GM18520 (cell line): ENCODE measurements at regions not wholly inside any gene's neighbourhood (a gene's known extent, or its start where the extent isn't known, plus 50 kb on each side); places are given as distances from the start of the nearest gene placed in this dataset.
A peak's percentile ranks its signal among the peaks of the same experiment; 100 is the strongest.

Experiments
- ATAC-seq: cut with Tn5 transposase; IDR thresholded peaks from one replicate; pipeline ENCODE4 v1.9.1; 2021; ENCODE audit not compliant: unreplicated experiment

DNA sequence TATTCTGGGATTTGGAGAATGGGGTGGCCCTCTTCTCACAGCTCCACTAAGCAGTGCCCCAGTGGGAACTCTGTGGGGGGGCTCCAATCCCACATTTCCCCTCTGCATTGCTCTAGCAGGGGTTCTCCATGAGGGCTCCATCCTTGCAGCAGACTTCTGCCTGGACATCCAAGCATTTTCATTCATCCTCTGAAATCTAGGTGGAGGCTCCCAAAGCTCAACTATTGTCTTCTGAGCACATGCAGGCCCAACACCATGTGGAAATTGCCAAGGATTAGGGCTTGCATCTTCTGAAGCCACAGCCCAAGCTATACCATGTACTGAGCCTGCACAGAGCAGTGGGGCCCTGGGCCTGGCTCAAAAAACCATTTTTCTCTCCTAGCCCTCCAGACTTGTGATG, 162.4 kb upstream of the CWC22 start:
- ATAC-seq: no peak

GRCh38 chr2:180161415-180161814, 154.3 kb upstream of the CWC22 start:
- no peak for ATAC-seq

GRCh38 chr2:180159921-180160320, 152.8 kb upstream of the CWC22 start:
- no peak for ATAC-seq

DNA sequence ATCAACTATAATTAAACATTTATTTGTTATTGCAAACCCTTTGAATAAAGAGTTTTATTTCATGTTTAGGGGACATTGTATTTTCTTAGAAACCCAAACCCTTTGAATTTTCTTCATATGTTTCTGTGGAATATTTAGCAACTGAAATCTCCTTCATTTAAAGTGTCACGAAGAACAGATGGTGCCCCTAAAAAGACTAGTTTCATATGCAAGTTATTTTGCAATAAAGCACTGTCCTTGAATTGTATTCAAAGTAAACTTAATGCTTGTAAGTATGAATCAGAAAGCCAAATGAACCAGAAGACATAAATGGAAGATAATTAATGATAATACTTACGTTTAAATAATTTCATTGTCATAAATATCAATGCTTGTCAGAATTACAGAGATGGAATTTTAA, 151.9 kb upstream of the CWC22 start:
- ATAC-seq: no peak

DNA sequence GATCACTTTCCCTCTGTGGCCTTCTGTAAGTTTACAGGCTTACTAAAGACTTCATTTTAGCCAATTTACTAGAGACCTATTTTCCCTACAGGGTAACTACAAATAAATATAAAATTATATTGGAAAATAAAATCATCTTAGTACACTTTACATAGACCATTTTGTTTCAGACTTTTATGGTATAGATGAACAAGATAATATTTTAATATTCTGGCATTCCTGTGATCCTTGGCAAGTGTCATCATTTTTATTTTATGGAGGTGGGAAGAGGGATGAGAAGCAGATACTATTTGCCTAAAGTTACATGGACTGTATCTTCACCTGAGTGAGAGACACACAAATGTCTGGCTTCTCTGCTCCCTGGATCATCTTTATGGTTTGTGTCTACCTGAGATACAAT, 149.6 kb upstream of the CWC22 start:
- no peak for ATAC-seq

DNA sequence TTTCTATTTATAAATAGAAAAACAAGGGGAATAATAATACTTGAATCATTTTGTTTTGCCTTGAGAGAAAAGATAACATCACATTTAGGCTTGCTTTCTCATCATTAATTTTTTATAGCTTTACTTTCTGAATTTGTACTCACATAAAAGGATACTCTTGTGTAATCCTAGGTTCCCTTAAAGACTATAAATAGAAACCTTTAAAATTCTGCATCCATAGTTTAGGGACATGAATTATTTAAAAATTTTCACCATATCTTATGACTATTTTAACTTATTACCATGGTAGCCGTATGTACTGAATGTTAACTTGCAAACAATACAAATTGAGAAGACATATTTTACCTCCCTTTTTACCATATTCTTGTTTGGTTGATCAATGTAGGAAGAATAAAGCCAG, 143.5 kb upstream of the CWC22 start:
- no peak for ATAC-seq

DNA sequence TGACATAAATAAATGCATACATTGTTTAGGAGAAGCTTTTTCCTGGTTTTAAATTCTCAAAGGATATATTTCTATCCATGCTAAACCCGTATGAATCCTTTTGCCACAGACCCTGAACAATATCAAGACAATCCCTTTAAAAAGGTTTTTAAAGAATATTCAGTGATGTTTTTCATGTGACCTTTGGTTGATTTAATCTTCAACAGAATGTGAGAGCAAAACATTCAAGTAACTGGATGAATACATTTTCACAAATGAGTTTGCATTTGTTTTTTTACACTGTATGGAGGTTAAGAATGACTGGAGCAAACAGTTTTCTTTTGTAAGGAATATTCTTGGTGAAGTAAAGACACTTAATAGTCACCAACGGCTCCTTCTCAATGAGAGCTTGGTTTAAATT, 139.4 kb upstream of the CWC22 start:
- no peak for ATAC-seq

DNA sequence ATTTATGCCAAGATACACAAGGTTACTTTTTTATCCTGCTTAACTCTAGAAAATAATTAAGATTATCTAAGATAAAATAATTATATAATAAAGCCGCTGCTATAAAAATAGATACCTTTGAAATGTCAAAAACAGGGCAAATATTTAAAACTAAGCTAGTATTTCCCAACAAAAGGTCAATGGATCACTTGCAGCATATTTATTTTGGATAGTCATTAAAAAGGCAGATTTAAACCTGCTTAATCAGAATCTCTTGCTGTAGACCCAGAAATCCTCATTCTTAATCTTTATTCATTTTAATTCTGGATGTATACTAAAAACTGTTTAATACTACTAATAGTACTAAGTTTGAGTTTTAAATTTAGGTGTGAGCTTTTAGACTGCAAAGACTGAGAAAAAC, 139.0 kb upstream of the CWC22 start:
- no peak for ATAC-seq

GRCh38 chr2:180145163-180145562, 138.1 kb upstream of the CWC22 start:
- no peak for ATAC-seq

DNA sequence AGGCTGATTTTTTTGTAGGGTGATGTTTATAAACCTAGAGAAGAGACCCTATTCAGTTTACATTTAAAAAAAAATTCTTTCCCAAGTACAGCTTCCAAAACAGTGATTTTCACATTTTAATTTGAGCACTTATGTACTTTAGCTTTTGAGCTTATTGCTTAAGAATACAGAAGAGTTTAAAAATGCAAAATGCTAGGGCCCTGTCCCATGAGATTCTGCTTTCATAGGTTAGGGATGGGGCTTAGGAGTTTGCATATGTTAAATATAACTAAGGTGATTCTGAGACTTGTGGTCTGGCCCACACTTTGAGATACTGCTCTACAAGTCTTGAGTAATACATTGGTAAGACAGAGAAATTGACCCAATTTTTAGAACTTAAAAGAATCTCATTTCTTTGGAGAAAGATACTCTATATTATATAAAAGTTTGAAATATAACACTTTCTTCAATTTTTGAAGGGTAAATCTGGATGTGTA, 137.3 kb upstream of the CWC22 start:
- ATAC-seq: no peak

- no peak for ATAC-seq
Observed at GRCh38 chr2:180143633-180144337, 136.7 kb upstream of the CWC22 start.

- no peak for ATAC-seq
Observed at GRCh38 chr2:180141600-180141999, 134.5 kb upstream of the CWC22 start.

DNA sequence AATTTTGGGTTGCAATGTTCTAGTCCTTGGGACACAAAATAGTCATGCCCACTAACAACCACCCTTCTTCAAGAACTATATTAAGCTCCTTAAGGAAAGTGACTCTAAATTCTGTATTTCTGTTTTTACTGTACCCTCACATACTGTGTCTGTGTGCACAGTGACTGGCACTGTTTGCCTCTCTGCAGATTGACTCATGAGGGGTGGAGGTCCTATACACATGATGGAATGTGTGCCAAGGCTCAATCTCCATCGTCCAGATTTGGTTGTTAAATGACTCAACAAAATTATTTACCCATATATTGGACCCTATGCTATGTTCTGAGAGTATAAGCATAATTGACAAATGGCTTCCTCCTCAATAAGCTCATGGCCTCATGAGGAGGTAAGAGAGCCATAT, 126.6 kb upstream of the CWC22 start:
- ATAC-seq: no peak

- ATAC-seq: no peak
Observed at GRCh38 chr2:180130403-180130802, 123.3 kb upstream of the CWC22 start.

DNA sequence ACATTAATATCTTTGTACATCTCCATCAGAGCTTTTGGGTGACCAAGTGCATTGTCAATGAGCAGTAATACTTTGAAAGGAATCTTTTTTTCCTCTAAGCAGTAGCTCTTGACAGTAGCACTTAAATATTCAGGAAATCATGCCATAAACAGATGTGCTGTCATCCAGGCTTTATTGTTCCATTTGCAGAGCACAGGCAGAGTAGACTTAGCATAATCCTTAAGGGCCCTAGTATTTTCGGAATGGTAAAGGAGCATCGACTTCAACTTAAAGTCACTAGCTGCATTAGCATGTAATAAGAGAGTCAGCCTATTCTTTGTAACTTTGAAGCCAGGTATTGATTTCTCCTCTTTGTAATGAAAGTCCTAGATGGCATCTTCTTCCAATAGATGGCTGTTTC, 121.8 kb upstream of the CWC22 start:
- no peak for ATAC-seq

DNA sequence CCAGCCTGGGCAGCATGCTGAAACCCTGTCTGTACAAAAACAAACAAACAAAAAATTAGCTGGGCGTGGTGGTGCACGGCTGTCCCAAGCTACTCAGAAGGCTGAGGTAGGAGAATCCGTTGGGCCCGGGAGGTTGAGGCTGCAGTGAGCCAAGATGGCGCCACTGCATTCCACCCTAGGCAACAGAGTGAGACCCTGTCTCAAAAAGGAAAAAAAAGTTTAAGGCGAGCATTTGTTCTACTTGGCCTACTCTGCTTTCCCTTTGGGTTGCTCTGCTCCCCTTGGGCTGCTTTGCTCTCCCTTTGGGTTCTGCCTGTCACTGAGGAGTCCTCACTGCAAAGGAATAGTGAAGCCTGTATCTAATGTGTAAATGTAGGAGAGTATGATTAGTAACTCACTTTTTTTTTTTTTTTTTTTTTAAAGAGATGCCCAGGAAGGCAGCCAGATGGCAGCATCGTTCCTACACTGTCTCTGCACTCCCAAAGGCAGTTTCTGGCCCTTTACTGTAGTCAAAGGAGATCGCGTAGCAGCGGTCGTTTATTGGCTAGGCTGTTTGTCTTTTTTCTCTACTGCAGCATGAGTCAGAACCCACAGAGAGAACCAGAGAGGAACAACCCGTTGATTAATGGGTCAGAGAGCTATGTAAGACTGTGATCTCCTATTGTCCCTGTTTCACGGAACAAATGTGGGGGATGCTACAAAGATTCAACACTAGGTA, 118.3 kb upstream of the CWC22 start:
- ATAC-seq: peak; percentile 88

DNA sequence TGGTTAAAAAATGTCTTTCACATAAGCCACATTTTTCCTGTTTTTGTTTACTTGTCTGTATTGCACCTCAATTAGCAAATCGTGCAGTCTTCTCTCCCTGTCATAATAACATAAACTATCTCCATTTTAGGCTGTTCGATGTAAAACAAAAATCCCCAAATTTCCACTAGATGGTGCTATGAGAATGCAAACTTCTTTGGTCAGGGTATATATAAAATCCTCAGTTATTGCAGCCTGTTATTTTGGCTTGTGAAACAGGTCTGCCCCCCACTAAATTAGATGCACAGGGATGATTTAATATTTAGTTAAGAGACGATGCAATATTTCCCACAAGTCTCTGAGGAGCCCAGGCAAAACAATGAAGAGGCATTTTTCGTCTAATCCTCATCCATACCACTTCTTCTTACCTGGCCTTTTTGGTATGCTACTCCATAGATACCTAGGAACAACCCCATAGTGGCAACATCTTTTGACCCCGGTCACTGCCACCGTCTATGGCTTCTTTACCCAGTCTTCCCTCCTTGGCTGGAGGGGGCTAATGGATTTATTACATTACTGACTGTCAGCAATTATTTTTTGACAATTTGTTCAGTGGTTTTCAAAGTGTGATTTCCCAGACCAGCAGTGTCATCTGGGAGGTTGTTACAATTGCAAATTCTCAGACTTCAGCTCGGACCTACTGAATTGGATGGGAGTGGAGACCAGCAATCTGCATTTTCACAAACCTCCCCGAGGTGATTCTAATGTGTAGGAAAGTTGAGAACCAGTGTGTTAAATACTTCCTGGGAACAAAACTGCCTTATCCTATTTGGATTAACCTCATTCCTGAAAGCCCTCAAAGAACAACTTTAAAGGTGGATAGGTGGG, 117.4 kb upstream of the CWC22 start:
- peak; percentile 54 for ATAC-seq

DNA sequence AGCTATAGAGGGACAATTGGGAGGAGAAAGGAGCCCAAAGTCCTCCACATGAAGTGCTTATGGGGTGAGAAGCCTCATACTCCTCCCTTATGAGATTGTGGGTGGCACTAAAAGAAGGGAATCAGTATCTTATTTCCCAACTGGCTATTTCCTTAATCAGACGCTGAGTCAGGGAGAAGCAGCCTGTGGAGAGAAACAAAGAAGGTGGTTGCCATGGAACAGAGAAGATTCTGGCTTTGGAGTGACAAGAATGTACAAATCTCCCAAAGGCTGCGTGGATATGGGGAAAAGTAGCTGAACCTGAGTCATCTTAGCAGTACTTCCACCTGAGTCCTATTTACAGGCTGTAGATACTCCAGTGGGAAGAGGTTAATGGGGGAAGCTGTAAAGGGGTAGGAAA, 115.8 kb upstream of the CWC22 start:
- no peak for ATAC-seq

DNA sequence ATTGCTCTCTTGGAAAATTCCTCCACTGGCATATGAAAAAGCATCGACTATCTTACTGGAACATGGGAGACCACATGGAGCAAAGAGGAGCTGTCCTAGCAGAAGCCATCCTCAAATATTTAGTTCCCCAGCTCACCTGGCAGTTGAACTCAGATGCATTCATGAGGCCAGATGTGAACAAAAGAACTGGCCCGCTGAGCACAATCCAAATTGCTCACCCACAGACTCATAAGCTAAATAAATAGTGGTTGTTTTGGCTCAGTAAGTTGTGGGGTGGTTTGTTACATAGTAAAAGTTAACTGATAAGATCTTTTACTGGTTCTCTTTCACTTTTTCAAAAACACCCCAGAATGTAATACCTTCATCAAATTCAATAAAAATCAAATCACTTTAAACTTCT, 108.6 kb upstream of the CWC22 start:
- ATAC-seq: no peak

DNA sequence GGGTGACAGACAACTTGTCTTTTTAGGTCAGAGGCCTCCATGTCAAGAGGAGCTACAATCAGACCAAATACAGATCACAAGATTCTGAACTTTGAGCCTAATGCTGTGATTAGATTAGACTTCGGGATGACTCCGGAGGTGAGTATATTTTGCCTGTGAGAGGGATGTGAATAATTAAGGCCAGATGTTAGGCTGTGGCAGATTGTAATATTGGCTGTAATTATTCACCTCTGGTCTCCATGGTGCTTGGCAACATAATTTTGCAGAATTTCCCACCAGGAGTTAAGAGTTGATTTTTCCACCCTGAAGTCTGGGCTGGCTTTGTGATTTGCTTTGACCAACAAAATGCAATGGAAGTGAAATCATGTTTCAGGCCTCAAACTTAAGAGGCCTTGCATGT, 108.2 kb upstream of the CWC22 start:
- ATAC-seq: no peak

- no peak for ATAC-seq
Observed at GRCh38 chr2:180111901-180112300, 104.8 kb upstream of the CWC22 start.

DNA sequence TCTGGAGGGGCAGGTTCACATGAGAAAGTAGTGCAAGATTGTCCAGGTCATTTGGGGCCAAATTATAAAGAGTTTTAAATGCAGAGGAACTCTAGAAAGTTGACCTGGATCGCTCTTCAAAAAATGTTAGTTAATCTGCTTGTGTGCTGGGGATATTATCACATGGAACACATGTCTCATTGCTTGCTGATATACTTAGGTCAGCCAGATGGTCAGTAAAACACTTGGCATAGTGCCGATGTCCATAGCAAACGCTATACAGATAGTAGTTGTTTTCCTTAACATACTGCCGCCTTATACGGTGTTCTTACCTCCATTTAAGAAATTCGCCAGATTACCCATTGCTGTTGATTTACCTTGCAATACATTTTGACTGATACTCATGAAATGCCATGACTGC, 103.4 kb upstream of the CWC22 start:
- no peak for ATAC-seq
